Glomerular endothelial cell (primary cell): ENCODE measurements at regions not wholly inside any gene's neighbourhood (a gene's known extent, or its start where the extent isn't known, plus 50 kb on each side); places are given as distances from the start of the nearest gene placed in this dataset.

ENCODE experiments used
- DNase-seq: peaks from one replicate; pipeline ENCODE4 v3.0.0-alpha.2; 2011; ENCODE audit warnings: low read depth, low spot score; ENCODE audit errors: extremely low read depth

DNA sequence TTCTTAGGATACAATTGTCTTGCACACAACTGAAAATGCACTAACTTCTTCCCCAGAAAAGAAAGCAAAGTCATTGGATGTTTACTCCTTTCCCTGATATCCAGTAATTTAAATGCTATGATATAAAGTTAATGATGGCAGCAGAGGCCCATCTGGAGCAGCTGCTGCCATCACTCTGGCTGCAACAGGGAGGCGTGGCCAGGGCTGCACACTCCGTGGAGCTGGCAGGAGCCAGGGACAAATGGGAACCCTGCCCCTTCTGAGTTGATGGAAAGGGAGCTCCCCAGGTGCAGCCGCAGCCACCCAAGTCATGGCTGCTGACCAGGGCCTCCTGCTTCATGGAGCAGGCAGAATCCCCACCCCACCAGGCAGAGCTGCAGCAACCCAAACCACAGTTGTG is 72.6 kb upstream of the ALDH1A3 start:
- DNase-seq = no peak

DNA sequence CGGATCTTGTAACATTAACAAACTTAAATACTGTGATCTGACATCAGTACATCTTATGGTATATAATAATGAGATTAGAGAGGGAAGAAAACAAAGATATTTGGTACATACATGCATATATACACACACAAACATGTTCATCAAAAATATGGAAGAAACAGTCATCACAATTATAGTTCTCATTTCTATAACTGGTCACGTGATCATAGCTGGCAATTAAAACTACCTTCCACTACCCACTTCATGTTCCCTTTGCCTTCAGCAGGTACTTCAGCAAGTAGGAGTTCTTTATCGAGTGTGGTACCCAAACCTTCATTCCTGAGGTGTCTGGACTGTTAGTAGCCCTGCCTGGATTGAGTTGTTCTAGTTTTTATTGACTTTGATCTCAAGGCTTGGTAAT is 70.9 kb upstream of the ALDH1A3 start:
- DNase-seq = no peak

- no peak for DNase-seq
Observed at GRCh38 chr15:100809151-100809550, 70.5 kb upstream of the ALDH1A3 start.

- no peak for DNase-seq
Observed at GRCh38 chr15:100809587-100809986, 70.0 kb upstream of the ALDH1A3 start.

- no peak for DNase-seq
Observed at GRCh38 chr15:100810229-100810628, 69.4 kb upstream of the ALDH1A3 start.

DNA sequence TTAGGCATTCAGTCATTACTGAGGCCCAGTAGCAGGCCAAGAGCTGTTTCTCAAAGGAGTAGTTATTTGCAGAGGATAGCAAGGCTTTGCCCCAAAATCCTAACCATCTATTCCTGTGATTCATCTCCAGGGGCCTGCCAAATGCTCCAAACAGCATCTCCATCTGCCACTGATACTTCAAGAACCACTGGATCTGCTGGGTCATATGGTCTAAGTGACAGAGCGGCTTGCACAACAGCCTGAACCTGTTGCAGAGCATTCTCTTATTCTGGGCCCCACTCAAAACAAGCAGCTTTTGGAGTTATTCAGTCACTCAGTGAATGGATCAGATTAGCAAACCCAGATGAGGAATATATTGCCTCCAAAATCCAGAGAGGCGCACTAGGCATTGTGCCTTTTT is 68.8 kb upstream of the ALDH1A3 start:
- no peak for DNase-seq

DNA sequence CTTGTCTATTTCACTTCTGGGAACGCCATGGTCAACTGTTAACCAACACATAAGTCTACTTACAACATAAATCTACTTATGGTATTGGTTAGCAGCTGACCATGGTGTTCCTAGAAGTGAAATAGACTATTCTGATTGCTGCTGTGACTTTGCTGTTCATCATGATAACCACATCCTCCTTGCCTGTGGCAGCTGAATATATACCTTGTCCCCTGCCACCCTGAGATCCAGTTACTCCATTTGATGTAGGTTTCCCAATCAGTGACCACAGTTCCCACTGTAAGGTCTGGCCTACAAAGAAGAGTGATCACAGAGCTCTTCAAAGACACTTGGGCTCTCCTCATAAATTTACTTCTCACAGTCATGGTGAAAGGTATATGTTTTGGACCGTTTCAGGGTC is 66.8 kb upstream of the ALDH1A3 start:
- DNase-seq = no peak

GRCh38 chr15:100818927-100819326 is 60.7 kb upstream of the ALDH1A3 start:
- DNase-seq = no peak

GRCh38 chr15:100820528-100820927 is 59.1 kb upstream of the ALDH1A3 start:
- DNase-seq = no peak

DNA sequence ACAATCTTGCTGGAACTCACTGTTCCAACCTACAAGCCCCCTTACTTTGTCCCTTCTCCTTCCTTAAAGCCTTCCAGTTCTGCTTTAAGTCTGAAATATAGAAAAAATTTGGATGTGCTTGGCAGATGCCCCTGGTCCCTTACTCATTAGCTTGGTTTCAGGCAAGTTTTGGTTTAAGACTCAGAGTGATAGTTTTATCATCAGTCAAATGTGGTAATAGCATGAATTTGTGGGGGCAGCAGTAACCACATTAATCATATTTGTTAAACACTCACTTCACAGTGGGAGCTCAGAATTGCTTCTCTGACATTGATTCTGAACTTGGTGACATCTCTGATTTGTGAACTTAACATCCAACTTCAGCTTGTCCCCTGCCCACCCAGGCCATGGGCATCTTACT is 58.3 kb upstream of the ALDH1A3 start:
- DNase-seq = no peak

DNA sequence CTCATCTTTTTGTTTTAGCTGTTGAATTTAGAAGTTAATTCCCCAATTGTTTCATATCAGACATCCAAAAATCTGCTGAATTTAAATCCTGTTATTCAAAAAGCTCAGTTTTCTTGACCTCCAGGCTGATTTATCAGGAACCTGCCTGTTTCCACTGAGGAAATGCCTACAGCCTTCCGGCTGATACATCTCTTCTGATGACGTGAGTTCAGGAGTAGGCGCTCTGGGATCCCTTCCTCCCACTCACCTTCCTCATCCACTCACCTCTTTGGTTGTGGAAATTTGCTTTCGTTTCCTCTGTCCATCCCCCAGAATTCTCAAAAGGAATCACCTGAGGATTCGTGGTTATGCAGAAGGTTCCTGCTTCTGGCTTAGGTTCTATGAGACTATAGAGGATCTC is 55.4 kb upstream of the ALDH1A3 start:
- DNase-seq = no peak

GRCh38 chr15:100829457-100829856 is 50.2 kb upstream of the ALDH1A3 start:
- DNase-seq = no peak
